ENCODE measurements at regions not wholly inside any gene's neighbourhood (a gene's known extent, or its start where the extent isn't known, plus 50 kb on each side); places are given as distances from the start of the nearest gene placed in this dataset.
"Not testable (repeated sequence)": the region's sequence is repeated elsewhere in the genome, so short reads cannot be mapped to it uniquely, and the experiment has no call there.

- DNase-seq (ENCODE audit: extremely low read depth, low read depth) = no peak
These were observed 106.1 kb upstream of the STC2 start for GRCh38 chr5:173434270-173434669.

GRCh38 chr5:173430394-173430793, 102.2 kb upstream of the STC2 start:
- DNase-seq (ENCODE audit: extremely low read depth, low read depth) = no peak

GRCh38 chr5:173429489-173430150, 101.4 kb upstream of the STC2 start:
- DNase-seq (ENCODE audit: extremely low read depth, low read depth) = no peak

- no peak for DNase-seq (ENCODE audit: extremely low read depth, low read depth)
These were observed 95.4 kb upstream of the STC2 start for GRCh38 chr5:173423452-173424117.

- DNase-seq (ENCODE audit: extremely low read depth, low read depth) = no peak
These were observed 91.9 kb upstream of the STC2 start for GRCh38 chr5:173420108-173420507.

GRCh38 chr5:173413471-173413982, 85.3 kb upstream of the STC2 start:
- no peak for DNase-seq (ENCODE audit: extremely low read depth, low read depth)

DNA sequence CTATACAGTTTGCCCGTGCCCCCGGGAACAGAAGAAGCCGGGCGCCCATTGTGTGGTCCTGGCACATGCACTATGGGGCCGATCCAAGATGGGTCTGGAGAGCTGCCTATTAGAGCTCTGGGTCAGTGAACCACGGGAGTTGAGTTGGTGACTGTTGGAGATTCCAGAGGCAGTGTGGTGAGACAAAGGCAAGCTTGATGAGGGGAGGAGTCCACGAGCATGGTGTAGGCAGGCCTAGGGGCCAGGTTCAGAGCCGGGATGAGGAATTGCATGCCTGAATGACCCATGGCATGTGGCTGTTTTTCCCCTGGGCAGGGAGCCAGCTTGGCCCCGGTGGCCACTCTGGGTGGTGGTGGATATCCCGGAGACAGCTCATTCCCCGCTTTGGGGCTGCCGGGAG, 84.4 kb upstream of the STC2 start:
- no peak for DNase-seq (ENCODE audit: extremely low read depth, low read depth)

GRCh38 chr5:173411791-173412555, 83.8 kb upstream of the STC2 start:
- no peak for DNase-seq (ENCODE audit: extremely low read depth, low read depth)

- no peak for DNase-seq (ENCODE audit: extremely low read depth, low read depth)
These were observed 82.4 kb upstream of the STC2 start for GRCh38 chr5:173410459-173411233.

DNA sequence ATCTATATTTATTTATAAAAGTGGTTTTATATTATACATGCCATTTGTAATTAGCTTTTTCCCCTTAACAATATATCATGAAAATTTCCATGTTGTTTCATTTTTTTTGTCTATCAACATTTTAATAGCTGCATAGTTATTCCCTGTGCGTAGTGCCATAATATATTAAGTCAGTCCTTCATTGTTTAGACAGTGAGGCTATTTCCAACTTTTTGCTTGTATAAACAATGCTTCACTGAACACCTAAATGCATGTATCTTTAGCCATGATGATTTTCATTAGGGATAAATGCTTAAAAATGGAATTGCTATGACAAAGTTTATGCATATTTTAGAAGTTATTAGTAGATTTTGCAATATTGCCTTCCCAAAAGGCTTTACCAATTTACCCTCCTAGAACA, 80.7 kb upstream of the STC2 start:
- no peak for DNase-seq (ENCODE audit: extremely low read depth, low read depth)

GRCh38 chr5:173399851-173400250, 71.6 kb upstream of the STC2 start:
- DNase-seq (ENCODE audit: extremely low read depth, low read depth) = no peak

GRCh38 chr5:173397516-173397915, 69.3 kb upstream of the STC2 start:
- DNase-seq (ENCODE audit: extremely low read depth, low read depth) = no peak

DNA sequence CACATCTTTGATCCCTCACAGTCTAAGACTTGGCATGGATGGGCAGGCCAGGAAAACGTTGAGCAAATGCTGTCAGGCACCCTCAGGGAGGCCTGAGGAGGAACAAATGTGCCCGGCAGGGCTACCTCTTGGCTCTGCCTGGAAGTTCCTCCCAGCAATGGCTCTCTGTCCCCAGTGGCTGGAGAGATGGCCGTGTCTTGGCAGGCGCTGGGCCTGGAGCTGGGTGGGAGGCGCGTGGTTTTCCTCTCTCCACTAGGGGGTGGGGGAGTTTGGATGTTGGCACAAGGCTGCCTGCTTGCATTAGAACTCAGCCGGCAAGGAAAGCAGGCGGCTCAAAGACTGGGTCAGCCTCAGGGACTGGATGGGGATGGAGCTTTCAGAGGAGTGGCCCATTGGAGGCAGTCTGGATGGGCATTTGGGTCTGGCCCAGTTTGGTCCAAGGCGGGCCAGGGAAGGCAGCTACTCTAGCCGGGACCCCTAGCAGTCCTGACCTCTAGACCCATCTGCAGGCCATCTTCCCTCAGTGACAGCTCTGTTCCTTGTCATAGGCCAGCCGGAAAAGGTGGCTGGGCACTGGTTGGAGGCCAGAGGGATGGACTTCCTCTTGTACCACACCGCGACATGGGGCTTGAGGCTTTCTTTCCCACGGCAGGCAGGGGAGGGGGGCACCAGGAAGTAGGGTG, 68.2 kb upstream of the STC2 start:
- no peak for DNase-seq (ENCODE audit: extremely low read depth, low read depth)

- no peak for DNase-seq (ENCODE audit: extremely low read depth, low read depth)
These were observed 67.7 kb upstream of the STC2 start for GRCh38 chr5:173395933-173396308.

DNA sequence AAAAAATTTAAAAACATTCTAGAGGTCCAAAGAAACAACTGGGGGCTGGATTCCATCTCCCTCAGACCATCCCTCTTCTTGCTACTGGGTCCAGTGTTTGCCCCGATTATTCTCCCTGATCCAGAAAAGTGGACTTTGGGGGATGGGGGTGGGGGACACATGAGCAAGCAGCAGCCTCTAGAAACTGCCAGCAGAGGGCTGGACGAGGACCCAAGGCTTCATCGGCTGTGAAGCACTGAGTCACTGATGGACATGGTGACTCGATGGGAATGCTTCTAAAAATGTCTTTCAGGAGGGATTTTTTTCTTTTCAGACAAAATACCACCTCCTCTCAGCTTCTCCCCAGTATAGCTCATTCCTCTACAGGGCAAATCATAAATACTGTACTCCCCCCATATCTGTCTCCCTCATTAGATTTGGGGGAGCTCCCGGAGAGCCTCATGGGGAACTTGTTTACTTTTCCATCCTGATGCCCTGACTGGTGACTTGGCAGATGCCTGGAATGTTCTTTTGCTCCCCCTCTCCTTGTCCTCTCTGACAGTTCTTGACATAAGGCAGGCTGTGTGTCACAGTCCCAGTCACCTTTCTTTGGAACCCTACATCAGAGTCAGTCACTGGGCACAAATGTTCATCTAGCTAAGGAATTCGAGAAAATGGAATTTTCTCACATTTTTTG, 67.2 kb upstream of the STC2 start:
- peak; percentile 22 for DNase-seq (ENCODE audit: extremely low read depth, low read depth)

GRCh38 chr5:173394701-173395100, 66.5 kb upstream of the STC2 start:
- no peak for DNase-seq (ENCODE audit: extremely low read depth, low read depth)

DNA sequence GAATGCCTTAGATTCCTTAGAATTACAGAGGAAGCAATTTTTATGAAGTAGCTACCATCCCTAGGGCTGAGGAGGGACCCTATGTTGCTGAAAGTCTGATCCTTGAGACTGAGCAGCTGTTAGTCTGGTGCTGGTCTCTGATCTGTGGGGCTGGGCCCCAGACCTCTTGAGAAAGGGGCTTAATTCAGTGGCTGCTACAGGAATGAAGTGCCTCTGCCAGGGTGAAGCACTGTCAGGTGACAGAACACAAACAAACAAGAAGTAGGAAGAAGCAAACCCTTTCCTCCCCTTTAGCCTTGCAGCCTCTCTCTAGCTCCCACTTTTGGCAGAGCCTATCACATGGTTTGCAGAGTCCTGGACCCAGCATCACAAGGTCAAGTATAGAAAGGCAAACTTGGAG, 64.0 kb upstream of the STC2 start:
- no peak for DNase-seq (ENCODE audit: extremely low read depth, low read depth)

GRCh38 chr5:173391031-173391430, 62.8 kb upstream of the STC2 start:
- no peak for DNase-seq (ENCODE audit: extremely low read depth, low read depth)

DNA sequence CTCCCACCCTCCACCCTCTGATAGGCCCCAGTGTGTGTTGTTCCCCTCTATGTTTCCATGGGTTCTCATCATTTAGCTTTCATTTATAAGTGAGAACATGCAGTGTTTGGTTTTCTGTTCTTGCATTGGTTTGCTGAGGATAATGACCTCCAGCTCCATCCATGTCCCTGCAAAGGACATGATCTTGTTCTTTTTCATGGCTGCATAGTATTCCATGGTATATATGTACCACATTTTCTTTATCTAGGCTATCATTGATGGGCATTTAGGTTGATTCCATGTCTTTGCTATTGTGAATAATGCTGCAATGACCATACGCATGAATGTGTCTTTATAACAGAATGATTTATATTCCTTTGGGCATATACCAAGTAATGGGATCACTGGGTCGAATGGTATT, 59.1 kb upstream of the STC2 start:
- DNase-seq (ENCODE audit: extremely low read depth, low read depth) = not testable (repeated sequence)

DNA sequence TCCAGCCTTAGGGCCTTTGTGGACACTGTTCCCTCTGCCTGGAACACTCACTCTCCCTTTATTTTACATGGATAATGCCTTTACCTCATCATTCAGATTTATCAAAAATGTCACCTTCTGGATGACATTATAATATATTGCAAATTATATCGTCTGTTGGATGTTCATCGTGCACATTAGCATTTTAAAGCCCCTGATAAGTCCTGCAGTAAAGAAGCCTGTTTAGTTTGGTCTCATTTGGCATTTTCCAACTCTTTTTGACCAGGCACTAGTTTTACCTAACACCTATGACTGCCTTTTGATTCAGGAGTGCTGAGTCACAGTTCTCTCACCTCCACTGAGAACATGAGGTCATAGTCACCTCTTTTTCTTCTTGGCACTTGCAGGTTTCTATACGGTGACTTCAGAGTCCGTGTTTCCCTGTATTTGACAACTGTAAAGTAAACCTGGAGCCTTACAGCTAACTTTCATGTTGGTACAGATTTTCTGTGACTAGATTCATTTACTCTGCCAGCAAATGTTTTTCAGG, 57.7 kb upstream of the STC2 start:
- no peak for DNase-seq (ENCODE audit: extremely low read depth, low read depth)
